SK-N-SH (cell line): ENCODE measurements at regions not wholly inside any gene's neighbourhood (a gene's known extent, or its start where the extent isn't known, plus 50 kb on each side); places are given as distances from the start of the nearest gene placed in this dataset.

Experiments used
- CTCF ChIA-PET: fragments of 300-600, 350-600 bp; formaldehyde crosslinking; extraction: SDS; loops from one replicate; lab custom pipeline; 2021; lab: Yijun Ruan, JAX
- POLR2A ChIA-PET: fragments of 350-600 bp; sonication (Branson Sonifier 250); formaldehyde crosslinking; extraction: SDS; loops from one replicate; lab custom pipeline; 2020; ENCODE audit warnings: antibody characterized with exemption, inconsistent platforms; lab: Yijun Ruan, JAX
- DNase-seq: peaks from one replicate; pipeline ENCODE4 v3.0.0; 2012
- H2AFZ ChIP-seq: fragments of 200-600 bp; sonication (generic); 2 replicates; pipeline ENCODE4 v1.8.1; 2016; ENCODE audit warnings: antibody characterized with exemption, mild to moderate bottlenecking, low read depth
- H3F3A ChIP-seq: fragments of 200-600 bp; sonication (generic); replicated peaks from 2 replicates; pipeline ENCODE3; 2016; ENCODE audit warnings: antibody characterized with exemption, mild to moderate bottlenecking; ENCODE audit not compliant: insufficient read depth
- H3K27ac ChIP-seq, 2 experiments: fragments of 200-500 bp in 1 of 2; fragments of 200-600 bp in 1 of 2; sonication (Bioruptor generic) in 1 of 2; sonication (generic), shearing (Covaris generic) in 1 of 2; 2 replicates each; pipeline versions ENCODE4 v1.5.1 to v1.6.1; 2014 to 2016; ENCODE audit warnings: low read depth in 2 of 2, inconsistent platforms in 1 of 2, low read length in 1 of 2, mild to moderate bottlenecking in 1 of 2, mixed read lengths in 1 of 2
- H3K27me3 ChIP-seq: fragments of 200-600 bp; sonication (generic), shearing (Covaris generic); 2 replicates; pipeline ENCODE4 v1.6.1; 2016; ENCODE audit warnings: mixed run types; ENCODE audit not compliant: insufficient read depth
- H3K36me3 ChIP-seq, 2 experiments: fragments of 200-500 bp in 1 of 2; fragments of 200-600 bp in 1 of 2; sonication (Bioruptor generic) in 1 of 2; sonication (generic) in 1 of 2; replicated peaks in 1 of 2; 2 replicates each; pipeline versions ENCODE3 to v1.5.1; 2014 to 2016; ENCODE audit warnings: low read length in 1 of 2, mild to moderate bottlenecking in 1 of 2; ENCODE audit not compliant: insufficient read depth in 2 of 2, control insufficient read depth in 1 of 2
- H3K4me1 ChIP-seq, 2 experiments: fragments of 200-500 bp in 1 of 2; fragments of 200-600 bp in 1 of 2; sonication (Bioruptor generic) in 1 of 2; sonication (generic), shearing (Covaris generic) in 1 of 2; 2 replicates each; pipeline versions ENCODE4 v1.5.1 to v1.6.1; 2014 to 2016; ENCODE audit warnings: low read depth in 1 of 2, low read length in 1 of 2, mixed run types in 1 of 2; ENCODE audit not compliant: insufficient read depth in 2 of 2, control insufficient read depth in 1 of 2
- H3K4me2 ChIP-seq: fragments of 200-600 bp; sonication (generic), shearing (Covaris generic); 2 replicates; pipeline ENCODE4 v1.6.1; 2017; ENCODE audit warnings: mixed run types
- H3K4me3 ChIP-seq, 2 experiments: fragments of 200-500 bp in 1 of 2; fragments of 200-600 bp in 1 of 2; sonication (Bioruptor generic) in 1 of 2; sonication (generic), shearing (Covaris generic) in 1 of 2; 2 replicates each; pipeline versions ENCODE4 v1.5.1 to v1.8.1; 2014 to 2016; ENCODE audit warnings: low read depth in 2 of 2, inconsistent platforms in 1 of 2, low read length in 1 of 2, mild to moderate bottlenecking in 1 of 2, mixed read lengths in 1 of 2, moderate library complexity in 1 of 2
- H3K79me2 ChIP-seq: fragments of 200-600 bp; sonication (generic); 2 replicates; pipeline ENCODE4 v1.8.1; 2017; ENCODE audit warnings: mild to moderate bottlenecking; ENCODE audit not compliant: insufficient read depth
- H3K9ac ChIP-seq: fragments of 200-600 bp; sonication (generic); 2 replicates; pipeline ENCODE4 v1.6.1; 2017; ENCODE audit warnings: mixed run types
- H3K9me2 ChIP-seq: fragments of 200-600 bp; sonication (generic); 2 replicates; pipeline ENCODE4 v1.6.1; 2017; ENCODE audit warnings: mixed run types
- H3K9me3 ChIP-seq: fragments of 200-600 bp; sonication (generic); 2 replicates; pipeline ENCODE4 v1.6.1; 2017; ENCODE audit warnings: mixed run types, mild to moderate bottlenecking, moderate library complexity
- H4K20me1 ChIP-seq: fragments of 200-600 bp; sonication (generic); 2 replicates; pipeline ENCODE4 v1.6.1; 2017; ENCODE audit warnings: mild to moderate bottlenecking, mixed run types; ENCODE audit not compliant: insufficient read depth
- EP300 ChIP-seq, 2 experiments: IDR thresholded peaks; 2 replicates each; pipeline versions ENCODE4 v1.4.0 to v1.6.1; 2012; ENCODE audit warnings: borderline replicate concordance in 1 of 2, low read depth in 1 of 2, low read length in 1 of 2
- EZH2phosphoT487 ChIP-seq: fragments of 200-600 bp; sonication (generic); IDR thresholded peaks from 2 replicates; pipeline ENCODE4 v1.6.1; 2017; ENCODE audit warnings: low read depth, mixed run types, mild to moderate bottlenecking, antibody characterized with exemption, moderate library complexity, borderline replicate concordance
- FOXJ3 ChIP-seq: sonication (generic); formaldehyde crosslinking; IDR thresholded peaks from 2 replicates; pipeline ENCODE4 v1.5.1; 2020; ENCODE audit warnings: mild to moderate bottlenecking, missing genetic modification reagents
- FOXM1 ChIP-seq: IDR thresholded peaks from 2 replicates; pipeline ENCODE4 v1.4.0; 2012; ENCODE audit warnings: low read depth, mild to moderate bottlenecking
- MEF2A ChIP-seq: IDR thresholded peaks from 2 replicates; pipeline ENCODE4 v1.4.0; 2012; ENCODE audit warnings: low read depth, borderline replicate concordance
- NFIC ChIP-seq: IDR thresholded peaks from 2 replicates; pipeline ENCODE4 v1.4.0; 2012; ENCODE audit warnings: borderline replicate concordance
- PBX3 ChIP-seq: IDR thresholded peaks from 2 replicates; pipeline ENCODE4; 2012
- RAD21 ChIP-seq: IDR thresholded peaks from 2 replicates; pipeline ENCODE4 v1.6.1; 2012; ENCODE audit warnings: mild to moderate bottlenecking, low read length
- RCOR1 ChIP-seq: fragments of 150-350 bp; IDR thresholded peaks from 2 replicates; pipeline ENCODE4 v1.6.1; 2017; ENCODE audit warnings: antibody characterized with exemption, low read length
- RFX5 ChIP-seq: IDR thresholded peaks from 2 replicates; pipeline ENCODE4 v1.6.1; 2012; ENCODE audit warnings: mild to moderate bottlenecking, improper control_type of control experiment, low read length
- RXRA ChIP-seq: IDR thresholded peaks from 2 replicates; pipeline ENCODE4 v1.4.0; 2012; ENCODE audit warnings: low read depth, mild to moderate bottlenecking, borderline replicate concordance
- TAF1 ChIP-seq: IDR thresholded peaks from 2 replicates; pipeline ENCODE4 v1.6.1; 2012; ENCODE audit warnings: low read depth, mild to moderate bottlenecking, low read length, moderate library complexity, borderline replicate concordance
- WGBS: methylation state at CpG from one replicate; pipeline ENCODE4 v1.1.6; 2017; ENCODE audit warnings: low lambda C conversion rate; 5-methylcytosine and 5-hydroxymethylcytosine counted together
- TF ChIP-seq, protein P1 (sequence below): IDR thresholded peaks from 2 replicates; pipeline ENCODE4 v1.4.0; 2012; ENCODE audit warnings: low read depth, borderline replicate concordance
- TF ChIP-seq, protein P2 (sequence below): IDR thresholded peaks from 2 replicates; pipeline ENCODE4 v1.6.1; 2012; ENCODE audit warnings: mild to moderate bottlenecking, low read depth, low read length, moderate library complexity

GRCh38 chr5:50550267-50550666 is 109.2 kb upstream of the EMB start:
- Histone ChIP-seq H3K9ac (no peak overlapping the region), H3F3A (no peaks in the 10 kb centered on the region), H3K27ac (no peak overlapping the region), H3K4me1 (no peaks in the 10 kb centered on the region; a peak in 1 of 4 replicates), H4K20me1 (no peaks in the 10 kb centered on the region), H3K9me3 (no peaks in the 10 kb centered on the region), H3K4me2 (no peak overlapping the region), H3K27me3 (no peaks in the 10 kb centered on the region), H3K79me2 (no peaks in the 10 kb centered on the region), H3K9me2 (no peaks in the 10 kb centered on the region), H2AFZ (no peak overlapping the region), H3K4me3 (no peak overlapping the region), H3K36me3 (no peaks in the 10 kb centered on the region)
- POLR2A ChIA-PET: no interaction called here
- CTCF ChIA-PET: no interaction called here
- TF ChIP-seq PBX3: no peak
- TF ChIP-seq, protein P1, sequence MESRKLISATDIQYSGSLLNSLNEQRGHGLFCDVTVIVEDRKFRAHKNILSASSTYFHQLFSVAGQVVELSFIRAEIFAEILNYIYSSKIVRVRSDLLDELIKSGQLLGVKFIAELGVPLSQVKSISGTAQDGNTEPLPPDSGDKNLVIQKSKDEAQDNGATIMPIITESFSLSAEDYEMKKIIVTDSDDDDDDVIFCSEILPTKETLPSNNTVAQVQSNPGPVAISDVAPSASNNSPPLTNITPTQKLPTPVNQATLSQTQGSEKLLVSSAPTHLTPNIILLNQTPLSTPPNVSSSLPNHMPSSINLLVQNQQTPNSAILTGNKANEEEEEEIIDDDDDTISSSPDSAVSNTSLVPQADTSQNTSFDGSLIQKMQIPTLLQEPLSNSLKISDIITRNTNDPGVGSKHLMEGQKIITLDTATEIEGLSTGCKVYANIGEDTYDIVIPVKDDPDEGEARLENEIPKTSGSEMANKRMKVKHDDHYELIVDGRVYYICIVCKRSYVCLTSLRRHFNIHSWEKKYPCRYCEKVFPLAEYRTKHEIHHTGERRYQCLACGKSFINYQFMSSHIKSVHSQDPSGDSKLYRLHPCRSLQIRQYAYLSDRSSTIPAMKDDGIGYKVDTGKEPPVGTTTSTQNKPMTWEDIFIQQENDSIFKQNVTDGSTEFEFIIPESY: no peak
- TF ChIP-seq RFX5: no peak
- no peak for TF ChIP-seq RAD21
- no peak for TF ChIP-seq EP300 (IDR thresholded peaks at IDR 0.05; ENCODE audit: borderline replicate concordance in 1 of 2, low read depth in 1 of 2, low read length in 1 of 2)
- no peak for TF ChIP-seq TAF1
- TF ChIP-seq MEF2A: no peak
- no peak for TF ChIP-seq FOXJ3
- no peak for DNase-seq

- Histone ChIP-seq H3K36me3 (no peaks in the 10 kb centered on the region), H3K9me2 (no peaks in the 10 kb centered on the region), H3K27me3 (no peaks in the 10 kb centered on the region), H3K79me2 (no peaks in the 10 kb centered on the region)
- no peak for TF ChIP-seq RCOR1
- TF ChIP-seq RFX5: no peak
- TF ChIP-seq, protein P2, sequence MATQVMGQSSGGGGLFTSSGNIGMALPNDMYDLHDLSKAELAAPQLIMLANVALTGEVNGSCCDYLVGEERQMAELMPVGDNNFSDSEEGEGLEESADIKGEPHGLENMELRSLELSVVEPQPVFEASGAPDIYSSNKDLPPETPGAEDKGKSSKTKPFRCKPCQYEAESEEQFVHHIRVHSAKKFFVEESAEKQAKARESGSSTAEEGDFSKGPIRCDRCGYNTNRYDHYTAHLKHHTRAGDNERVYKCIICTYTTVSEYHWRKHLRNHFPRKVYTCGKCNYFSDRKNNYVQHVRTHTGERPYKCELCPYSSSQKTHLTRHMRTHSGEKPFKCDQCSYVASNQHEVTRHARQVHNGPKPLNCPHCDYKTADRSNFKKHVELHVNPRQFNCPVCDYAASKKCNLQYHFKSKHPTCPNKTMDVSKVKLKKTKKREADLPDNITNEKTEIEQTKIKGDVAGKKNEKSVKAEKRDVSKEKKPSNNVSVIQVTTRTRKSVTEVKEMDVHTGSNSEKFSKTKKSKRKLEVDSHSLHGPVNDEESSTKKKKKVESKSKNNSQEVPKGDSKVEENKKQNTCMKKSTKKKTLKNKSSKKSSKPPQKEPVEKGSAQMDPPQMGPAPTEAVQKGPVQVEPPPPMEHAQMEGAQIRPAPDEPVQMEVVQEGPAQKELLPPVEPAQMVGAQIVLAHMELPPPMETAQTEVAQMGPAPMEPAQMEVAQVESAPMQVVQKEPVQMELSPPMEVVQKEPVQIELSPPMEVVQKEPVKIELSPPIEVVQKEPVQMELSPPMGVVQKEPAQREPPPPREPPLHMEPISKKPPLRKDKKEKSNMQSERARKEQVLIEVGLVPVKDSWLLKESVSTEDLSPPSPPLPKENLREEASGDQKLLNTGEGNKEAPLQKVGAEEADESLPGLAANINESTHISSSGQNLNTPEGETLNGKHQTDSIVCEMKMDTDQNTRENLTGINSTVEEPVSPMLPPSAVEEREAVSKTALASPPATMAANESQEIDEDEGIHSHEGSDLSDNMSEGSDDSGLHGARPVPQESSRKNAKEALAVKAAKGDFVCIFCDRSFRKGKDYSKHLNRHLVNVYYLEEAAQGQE: no peak
- TF ChIP-seq NFIC: no peak
- no peak for TF ChIP-seq EZH2phosphoT487
- TF ChIP-seq, protein P1: no peak
- TF ChIP-seq RXRA: no peak
- TF ChIP-seq FOXM1: no peak
- TF ChIP-seq, all 33 proteins: peak for 0
- Histone ChIP-seq H3K27ac (no peak overlapping the region), H3F3A (no peaks in the 10 kb centered on the region), H3K4me2 (no peak overlapping the region), H4K20me1 (no peaks in the 10 kb centered on the region), H3K9me3 (no peaks in the 10 kb centered on the region), H2AFZ (no peak overlapping the region), H3K9ac (no peak overlapping the region), H3K4me1 (no peaks in the 10 kb centered on the region; a peak in 1 of 4 replicates), H3K4me3 (no peak overlapping the region)
- POLR2A ChIA-PET: no interaction called here
- WGBS: 64% methylated on average over 3 of the region's 3 CpGs
- DNase-seq: no peak
- CTCF ChIA-PET: no interaction called here
These were observed 109.9 kb upstream of the EMB start for GRCh38 chr5:50550993-50551392.
